Parathyroid adenoma (tissue), 2 donors: ENCODE measurements at regions not wholly inside any gene's neighbourhood (a gene's known extent, or its start where the extent isn't known, plus 50 kb on each side); places are given as distances from the start of the nearest gene placed in this dataset.

Experiments
- H2AFZ ChIP-seq: fragments of 300-600 bp; sonication (generic); one replicate; pipeline ENCODE4 v1.7.0; 2017; ENCODE audit warnings: antibody characterized with exemption, mild to moderate bottlenecking
- H3K27ac ChIP-seq: fragments of 300-600 bp; sonication (generic); one replicate; pipeline ENCODE4 v1.7.0; 2017
- H3K27me3 ChIP-seq: fragments of 300-600 bp; sonication (generic); one replicate; pipeline ENCODE4 v1.7.0; 2017; ENCODE audit warnings: low read length; ENCODE audit not compliant: control insufficient read depth, insufficient read depth
- H3K36me3 ChIP-seq: fragments of 300-600 bp; sonication (generic); one replicate; pipeline ENCODE4 v1.7.0; 2017; ENCODE audit warnings: low read length; ENCODE audit not compliant: control insufficient read depth, insufficient read depth
- H3K4me1 ChIP-seq: fragments of 300-600 bp; sonication (generic); one replicate; pipeline ENCODE4 v1.7.0; 2017; ENCODE audit warnings: control low read depth
- H3K4me2 ChIP-seq: fragments of 300-600 bp; sonication (generic); one replicate; pipeline ENCODE4 v1.7.0; 2017; ENCODE audit warnings: low read length
- H3K4me3 ChIP-seq: fragments of 300-600 bp; sonication (generic); one replicate; pipeline ENCODE4 v1.7.0; 2017; ENCODE audit warnings: low read depth, low read length
- H3K79me2 ChIP-seq: fragments of 300-600 bp; sonication (generic); one replicate; pipeline ENCODE4 v1.7.0; 2017; ENCODE audit warnings: control low read depth
- H3K9ac ChIP-seq: fragments of 300-600 bp; sonication (generic); one replicate; pipeline ENCODE4 v1.7.0; 2017; ENCODE audit warnings: mild to moderate bottlenecking
- H3K9me3 ChIP-seq: fragments of 300-600 bp; sonication (generic); one replicate; pipeline ENCODE4 v1.7.0; 2017; ENCODE audit warnings: low read length; ENCODE audit not compliant: control insufficient read depth
- TF ChIP-seq, protein P1 (sequence below): fragments of 300-600 bp; sonication (generic); IDR thresholded peaks from one replicate; pipeline ENCODE4 v1.7.0; 2017; ENCODE audit warnings: antibody characterized with exemption, mild to moderate bottlenecking
- donor health status: primary hyperparathyroidism.

DNA sequence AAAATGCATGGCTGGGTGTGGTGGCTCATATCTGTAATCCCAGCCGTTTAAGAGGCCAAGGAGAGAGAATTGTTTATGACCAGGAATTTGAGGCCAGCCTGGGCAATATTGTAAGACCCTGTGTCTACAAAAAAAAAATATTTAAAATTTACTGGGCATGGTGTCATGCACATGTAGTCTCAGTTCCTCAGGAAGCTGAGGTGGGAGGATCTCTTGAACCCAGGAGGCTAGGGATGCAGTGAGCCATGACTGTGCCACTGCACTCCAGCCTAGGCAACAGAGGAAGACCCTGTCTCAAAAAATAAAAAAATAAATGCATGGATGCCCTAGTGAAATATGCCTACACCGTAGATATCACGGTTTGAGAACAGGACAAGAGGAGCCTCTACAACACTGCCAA is 1331.2 kb upstream of the B3GALT2 start:
- H3K36me3 ChIP-seq = no peaks in the 10 kb centered on the region
- H3K4me2 ChIP-seq = no peak overlapping the region
- no peak overlapping the region for H3K4me3 ChIP-seq
- no peak overlapping the region for H2AFZ ChIP-seq
- H3K27me3 ChIP-seq = no peaks in the 10 kb centered on the region
- H3K4me1 ChIP-seq = no peaks in the 10 kb centered on the region
- TF ChIP-seq, protein P1, sequence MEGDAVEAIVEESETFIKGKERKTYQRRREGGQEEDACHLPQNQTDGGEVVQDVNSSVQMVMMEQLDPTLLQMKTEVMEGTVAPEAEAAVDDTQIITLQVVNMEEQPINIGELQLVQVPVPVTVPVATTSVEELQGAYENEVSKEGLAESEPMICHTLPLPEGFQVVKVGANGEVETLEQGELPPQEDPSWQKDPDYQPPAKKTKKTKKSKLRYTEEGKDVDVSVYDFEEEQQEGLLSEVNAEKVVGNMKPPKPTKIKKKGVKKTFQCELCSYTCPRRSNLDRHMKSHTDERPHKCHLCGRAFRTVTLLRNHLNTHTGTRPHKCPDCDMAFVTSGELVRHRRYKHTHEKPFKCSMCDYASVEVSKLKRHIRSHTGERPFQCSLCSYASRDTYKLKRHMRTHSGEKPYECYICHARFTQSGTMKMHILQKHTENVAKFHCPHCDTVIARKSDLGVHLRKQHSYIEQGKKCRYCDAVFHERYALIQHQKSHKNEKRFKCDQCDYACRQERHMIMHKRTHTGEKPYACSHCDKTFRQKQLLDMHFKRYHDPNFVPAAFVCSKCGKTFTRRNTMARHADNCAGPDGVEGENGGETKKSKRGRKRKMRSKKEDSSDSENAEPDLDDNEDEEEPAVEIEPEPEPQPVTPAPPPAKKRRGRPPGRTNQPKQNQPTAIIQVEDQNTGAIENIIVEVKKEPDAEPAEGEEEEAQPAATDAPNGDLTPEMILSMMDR = no peak
- H3K9me3 ChIP-seq = no peaks in the 10 kb centered on the region
- H3K27ac ChIP-seq = no peak overlapping the region
- no peaks in the 10 kb centered on the region for H3K79me2 ChIP-seq
- no peak overlapping the region for H3K9ac ChIP-seq

DNA sequence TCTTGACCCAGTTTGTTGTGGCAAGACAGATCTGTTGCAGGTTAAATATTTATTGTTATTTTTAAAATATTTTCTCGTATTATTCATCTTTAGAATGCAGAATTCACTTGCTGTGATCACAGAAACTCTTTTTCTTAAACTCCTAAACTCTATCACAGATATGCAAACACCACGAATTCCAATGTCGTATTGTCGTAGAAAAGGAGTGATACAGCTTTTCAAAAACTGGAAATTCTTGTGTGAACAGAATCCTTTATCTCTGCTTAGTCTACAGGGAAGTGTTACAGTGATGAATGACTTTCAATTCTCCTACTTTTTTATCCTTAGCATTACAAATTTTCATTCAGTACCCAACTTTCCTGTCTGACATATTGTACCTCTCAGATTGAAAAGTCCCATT is 1329.5 kb upstream of the B3GALT2 start:
- H3K9me3 ChIP-seq = no peaks in the 10 kb centered on the region
- no peak overlapping the region for H3K9ac ChIP-seq
- no peak overlapping the region for H3K4me2 ChIP-seq
- TF ChIP-seq, protein P1 = no peak
- no peak overlapping the region for H3K4me3 ChIP-seq
- no peaks in the 10 kb centered on the region for H3K27me3 ChIP-seq
- no peaks in the 10 kb centered on the region for H3K79me2 ChIP-seq
- H3K36me3 ChIP-seq = no peaks in the 10 kb centered on the region
- H3K4me1 ChIP-seq = no peaks in the 10 kb centered on the region
- H3K27ac ChIP-seq = no peak overlapping the region
- H2AFZ ChIP-seq = no peak overlapping the region

DNA sequence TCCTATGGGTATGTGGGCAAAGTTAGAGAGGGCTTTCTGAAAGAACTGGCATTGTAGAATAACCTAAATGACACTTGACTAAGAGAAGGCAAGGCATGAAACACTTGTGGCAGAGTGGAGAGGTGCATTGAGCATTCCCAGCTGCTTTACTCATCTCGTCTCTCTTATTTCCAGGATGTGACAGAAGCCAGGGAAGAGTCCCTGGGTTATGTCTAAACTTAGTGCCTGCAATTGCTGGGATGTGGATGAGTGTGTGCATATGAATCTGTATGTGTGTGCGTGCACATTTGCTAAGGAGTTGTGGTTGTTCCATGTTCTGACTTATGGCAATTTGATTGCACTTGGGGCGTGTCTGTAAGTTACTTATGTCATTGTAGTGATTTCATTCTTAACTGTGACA is 1326.5 kb upstream of the B3GALT2 start:
- no peaks in the 10 kb centered on the region for H3K36me3 ChIP-seq

DNA sequence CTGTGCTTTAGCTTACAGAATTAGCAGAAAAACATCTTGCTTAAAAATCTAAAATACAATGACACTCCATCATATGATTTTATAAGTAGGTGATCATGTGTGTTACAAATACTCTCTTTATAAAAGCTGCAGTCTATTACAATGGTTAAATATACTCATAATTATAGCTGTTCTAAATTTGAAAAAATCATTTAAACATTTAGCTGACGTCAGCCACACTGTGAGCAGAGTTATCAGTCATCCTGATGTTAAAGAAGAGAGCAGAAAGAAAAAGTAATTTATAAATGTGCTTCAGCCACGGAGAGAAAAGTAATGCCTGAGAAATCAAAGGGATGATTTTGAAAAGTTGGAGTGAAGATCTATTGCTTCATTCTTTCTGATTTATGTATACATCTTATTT is 1325.9 kb upstream of the B3GALT2 start:
- H3K27me3 ChIP-seq = no peaks in the 10 kb centered on the region
- no peak overlapping the region for H3K27ac ChIP-seq
- no peak overlapping the region for H3K9ac ChIP-seq
- H2AFZ ChIP-seq = no peak overlapping the region
- H3K9me3 ChIP-seq = no peaks in the 10 kb centered on the region
- no peak overlapping the region for H3K4me2 ChIP-seq
- no peak overlapping the region for H3K4me3 ChIP-seq
- TF ChIP-seq, protein P1 = no peak
- no peaks in the 10 kb centered on the region for H3K79me2 ChIP-seq
- no peaks in the 10 kb centered on the region for H3K36me3 ChIP-seq
- H3K4me1 ChIP-seq = no peaks in the 10 kb centered on the region

More for the DNA sequence above, 1326.5 kb upstream of the B3GALT2 start:
- Histone ChIP-seq H3K9me3 (no peaks in the 10 kb centered on the region), H3K27ac (no peak overlapping the region), H3K27me3 (no peaks in the 10 kb centered on the region), H3K79me2 (no peaks in the 10 kb centered on the region), H3K4me2 (no peak overlapping the region), H3K4me3 (no peak overlapping the region), H2AFZ (no peak overlapping the region), H3K9ac (no peak overlapping the region), H3K4me1 (no peaks in the 10 kb centered on the region)
- TF ChIP-seq, protein P1 = no peak

DNA sequence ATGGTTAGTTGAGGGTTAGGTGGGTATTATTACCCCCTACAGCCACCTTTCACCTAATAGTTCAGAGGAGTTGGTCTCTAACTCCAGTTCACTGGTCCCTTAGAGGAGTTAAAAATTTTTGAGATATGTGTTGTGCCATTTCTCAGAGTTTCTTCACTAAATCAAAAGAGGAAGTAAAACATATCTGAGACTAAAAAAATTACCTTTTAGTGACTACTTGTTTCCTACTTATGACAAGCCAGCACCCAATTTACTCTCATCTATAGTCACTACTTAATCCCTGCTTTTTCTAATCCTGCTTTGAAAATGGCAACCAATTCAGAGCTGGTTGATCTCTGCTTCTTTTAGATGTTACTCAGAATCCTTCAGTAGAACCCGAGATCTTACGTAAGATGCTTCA is 1316.8 kb upstream of the B3GALT2 start:
- H3K9ac ChIP-seq = no peak overlapping the region
- H3K36me3 ChIP-seq = no peaks in the 10 kb centered on the region
- no peak overlapping the region for H3K4me2 ChIP-seq
- no peaks in the 10 kb centered on the region for H3K79me2 ChIP-seq
- H3K27me3 ChIP-seq = no peaks in the 10 kb centered on the region
- H3K4me1 ChIP-seq = no peaks in the 10 kb centered on the region
- no peak overlapping the region for H2AFZ ChIP-seq
- TF ChIP-seq, protein P1 = no peak
- H3K4me3 ChIP-seq = no peak overlapping the region
- no peaks in the 10 kb centered on the region for H3K9me3 ChIP-seq
- no peak overlapping the region for H3K27ac ChIP-seq
